HL-60 (cell line): ENCODE measurements at regions not wholly inside any gene's neighbourhood (a gene's known extent, or its start where the extent isn't known, plus 50 kb on each side); places are given as distances from the start of the nearest gene placed in this dataset.

Experiments used
- DNase-seq, 2 experiments: peaks; one replicate each; pipeline ENCODE4 v3.0.0-alpha.2; 2010 to 2020; ENCODE audit warnings: low read depth in 1 of 2, low spot score in 1 of 2
- H3K27ac ChIP-seq: fragments of 250-450 bp; sonication (Bioruptor Pico); replicated peaks from 2 replicates; pipeline ENCODE4 v1.5.1; 2020; ENCODE audit warnings: mild to moderate bottlenecking, moderate library complexity
- H3K27me3 ChIP-seq: fragments of 250-450 bp; sonication (Bioruptor Pico); 2 replicates; pipeline ENCODE4 v1.5.1; 2021; ENCODE audit warnings: mild to moderate bottlenecking, moderate library complexity; ENCODE audit not compliant: insufficient read depth, poor library complexity, severe bottlenecking
- H3K4me3 ChIP-seq: replicated peaks from 2 replicates; pipeline ENCODE4 v1.5.1; 2011; ENCODE audit warnings: mild to moderate bottlenecking, control low read depth, low read length; ENCODE audit not compliant: insufficient read depth
- GABPA ChIP-seq: IDR thresholded peaks from 2 replicates; pipeline ENCODE4 v1.6.1; 2012; ENCODE audit warnings: low read depth
- POLR2AphosphoS5 ChIP-seq: IDR thresholded peaks from 2 replicates; pipeline ENCODE4 v1.6.1; 2012; ENCODE audit warnings: low read depth
- SPI1 ChIP-seq: IDR thresholded peaks from 2 replicates; pipeline ENCODE4 v1.6.1; 2012; ENCODE audit warnings: low read depth, mild to moderate bottlenecking, borderline replicate concordance
- TF ChIP-seq, protein P1 (sequence below): IDR thresholded peaks from 2 replicates; pipeline ENCODE4 v1.6.1; 2012; ENCODE audit warnings: low read depth; ENCODE audit not compliant: insufficient replicate concordance
- TF ChIP-seq, protein P2 (sequence below): IDR thresholded peaks from one replicate; pipeline ENCODE4 v1.5.1; 2011; ENCODE audit warnings: low read length, control low read depth, inconsistent platforms; ENCODE audit not compliant: insufficient read depth

DNA sequence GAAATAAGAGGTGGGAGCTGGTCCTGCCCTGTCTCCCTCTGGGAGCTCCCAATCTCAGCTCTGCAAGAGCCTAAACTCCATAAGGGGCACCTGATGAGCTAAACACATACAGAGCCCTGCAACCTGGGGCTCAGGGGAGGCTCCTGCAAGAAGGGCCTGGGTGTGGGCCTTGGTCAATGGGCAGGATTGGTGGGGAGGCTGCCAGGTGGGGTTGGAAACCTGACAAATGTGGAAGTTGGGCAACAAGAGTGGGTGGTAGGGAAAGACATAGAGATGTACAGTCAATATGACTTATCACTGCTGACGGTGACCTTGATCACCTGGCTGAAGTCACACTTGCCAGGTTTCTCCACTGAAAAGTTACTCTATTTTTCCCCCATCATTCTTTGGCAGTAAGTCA lies 209.9 kb downstream of the TTC32 start:
- TF ChIP-seq GABPA (no peak), POLR2AphosphoS5 (no peak), SPI1 (no peak)
- TF ChIP-seq, protein P1, sequence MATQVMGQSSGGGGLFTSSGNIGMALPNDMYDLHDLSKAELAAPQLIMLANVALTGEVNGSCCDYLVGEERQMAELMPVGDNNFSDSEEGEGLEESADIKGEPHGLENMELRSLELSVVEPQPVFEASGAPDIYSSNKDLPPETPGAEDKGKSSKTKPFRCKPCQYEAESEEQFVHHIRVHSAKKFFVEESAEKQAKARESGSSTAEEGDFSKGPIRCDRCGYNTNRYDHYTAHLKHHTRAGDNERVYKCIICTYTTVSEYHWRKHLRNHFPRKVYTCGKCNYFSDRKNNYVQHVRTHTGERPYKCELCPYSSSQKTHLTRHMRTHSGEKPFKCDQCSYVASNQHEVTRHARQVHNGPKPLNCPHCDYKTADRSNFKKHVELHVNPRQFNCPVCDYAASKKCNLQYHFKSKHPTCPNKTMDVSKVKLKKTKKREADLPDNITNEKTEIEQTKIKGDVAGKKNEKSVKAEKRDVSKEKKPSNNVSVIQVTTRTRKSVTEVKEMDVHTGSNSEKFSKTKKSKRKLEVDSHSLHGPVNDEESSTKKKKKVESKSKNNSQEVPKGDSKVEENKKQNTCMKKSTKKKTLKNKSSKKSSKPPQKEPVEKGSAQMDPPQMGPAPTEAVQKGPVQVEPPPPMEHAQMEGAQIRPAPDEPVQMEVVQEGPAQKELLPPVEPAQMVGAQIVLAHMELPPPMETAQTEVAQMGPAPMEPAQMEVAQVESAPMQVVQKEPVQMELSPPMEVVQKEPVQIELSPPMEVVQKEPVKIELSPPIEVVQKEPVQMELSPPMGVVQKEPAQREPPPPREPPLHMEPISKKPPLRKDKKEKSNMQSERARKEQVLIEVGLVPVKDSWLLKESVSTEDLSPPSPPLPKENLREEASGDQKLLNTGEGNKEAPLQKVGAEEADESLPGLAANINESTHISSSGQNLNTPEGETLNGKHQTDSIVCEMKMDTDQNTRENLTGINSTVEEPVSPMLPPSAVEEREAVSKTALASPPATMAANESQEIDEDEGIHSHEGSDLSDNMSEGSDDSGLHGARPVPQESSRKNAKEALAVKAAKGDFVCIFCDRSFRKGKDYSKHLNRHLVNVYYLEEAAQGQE = no peak
- TF ChIP-seq, protein P2, sequence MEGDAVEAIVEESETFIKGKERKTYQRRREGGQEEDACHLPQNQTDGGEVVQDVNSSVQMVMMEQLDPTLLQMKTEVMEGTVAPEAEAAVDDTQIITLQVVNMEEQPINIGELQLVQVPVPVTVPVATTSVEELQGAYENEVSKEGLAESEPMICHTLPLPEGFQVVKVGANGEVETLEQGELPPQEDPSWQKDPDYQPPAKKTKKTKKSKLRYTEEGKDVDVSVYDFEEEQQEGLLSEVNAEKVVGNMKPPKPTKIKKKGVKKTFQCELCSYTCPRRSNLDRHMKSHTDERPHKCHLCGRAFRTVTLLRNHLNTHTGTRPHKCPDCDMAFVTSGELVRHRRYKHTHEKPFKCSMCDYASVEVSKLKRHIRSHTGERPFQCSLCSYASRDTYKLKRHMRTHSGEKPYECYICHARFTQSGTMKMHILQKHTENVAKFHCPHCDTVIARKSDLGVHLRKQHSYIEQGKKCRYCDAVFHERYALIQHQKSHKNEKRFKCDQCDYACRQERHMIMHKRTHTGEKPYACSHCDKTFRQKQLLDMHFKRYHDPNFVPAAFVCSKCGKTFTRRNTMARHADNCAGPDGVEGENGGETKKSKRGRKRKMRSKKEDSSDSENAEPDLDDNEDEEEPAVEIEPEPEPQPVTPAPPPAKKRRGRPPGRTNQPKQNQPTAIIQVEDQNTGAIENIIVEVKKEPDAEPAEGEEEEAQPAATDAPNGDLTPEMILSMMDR = no peak

DNA sequence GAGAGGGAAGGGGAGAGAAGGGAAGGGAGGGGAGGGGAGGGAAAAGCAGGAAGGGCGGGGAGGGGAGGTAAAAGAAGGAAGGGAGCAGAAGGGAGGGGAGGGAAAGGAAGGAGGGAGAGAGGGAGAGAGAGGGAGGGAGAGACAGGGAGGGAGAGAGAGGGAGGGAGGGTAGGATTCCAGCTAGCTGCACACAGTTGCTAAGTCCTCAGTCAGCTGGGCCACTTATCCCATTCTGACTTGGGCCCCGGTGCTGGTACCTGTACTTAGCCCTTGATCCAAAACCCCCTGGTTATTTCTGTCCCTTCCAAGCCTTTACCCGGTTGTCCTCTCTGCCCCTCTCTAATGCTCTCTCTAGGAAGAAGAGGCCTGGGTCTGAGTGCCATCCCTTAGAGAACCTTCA lies 211.4 kb downstream of the TTC32 start:
- H3K27me3 ChIP-seq = no peaks in the 10 kb centered on the region
- no peak overlapping the region for H3K4me3 ChIP-seq
- no peak overlapping the region for H3K27ac ChIP-seq
- DNase-seq = no peak
- no peak for TF ChIP-seq GABPA

More for the DNA sequence above, 209.9 kb downstream of the TTC32 start:
- no peak overlapping the region for H3K4me3 ChIP-seq
- no peaks in the 10 kb centered on the region for H3K27me3 ChIP-seq
- no peak for DNase-seq
- no peak overlapping the region for H3K27ac ChIP-seq

DNA sequence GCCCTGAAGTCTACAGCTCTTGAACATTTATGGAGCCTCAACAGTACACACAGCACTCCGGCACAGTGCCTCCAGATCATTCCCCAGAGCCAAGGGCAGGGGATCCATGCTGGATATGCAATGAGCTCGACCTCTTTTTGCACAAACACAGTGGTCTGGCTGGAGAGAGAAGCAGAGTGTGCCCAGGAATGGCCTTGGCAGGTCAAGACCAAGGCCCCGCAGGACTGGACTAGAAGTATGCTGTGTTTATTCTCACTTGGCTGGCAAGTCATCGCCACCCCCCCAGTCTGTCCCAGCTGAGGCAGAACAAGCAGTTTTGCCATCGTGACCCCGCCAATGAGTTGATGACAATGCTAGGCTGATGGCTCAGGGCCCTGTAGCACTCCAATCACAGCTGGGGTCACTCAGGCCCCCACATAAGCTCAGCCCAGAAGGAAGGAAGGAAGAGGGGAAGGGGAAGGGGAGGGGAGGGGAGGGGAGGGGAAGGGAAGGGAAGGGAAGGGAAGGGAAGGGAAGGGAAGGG lies 212.1 kb downstream of the TTC32 start:
- DNase-seq = no peak
- Histone ChIP-seq H3K27ac (no peak overlapping the region), H3K27me3 (no peaks in the 10 kb centered on the region), H3K4me3 (no peak overlapping the region)
- TF ChIP-seq, protein P2 = no peak
- TF ChIP-seq, protein P1 = no peak
- TF ChIP-seq SPI1 = no peak
- TF ChIP-seq POLR2AphosphoS5 = no peak
- TF ChIP-seq GABPA = no peak

DNA sequence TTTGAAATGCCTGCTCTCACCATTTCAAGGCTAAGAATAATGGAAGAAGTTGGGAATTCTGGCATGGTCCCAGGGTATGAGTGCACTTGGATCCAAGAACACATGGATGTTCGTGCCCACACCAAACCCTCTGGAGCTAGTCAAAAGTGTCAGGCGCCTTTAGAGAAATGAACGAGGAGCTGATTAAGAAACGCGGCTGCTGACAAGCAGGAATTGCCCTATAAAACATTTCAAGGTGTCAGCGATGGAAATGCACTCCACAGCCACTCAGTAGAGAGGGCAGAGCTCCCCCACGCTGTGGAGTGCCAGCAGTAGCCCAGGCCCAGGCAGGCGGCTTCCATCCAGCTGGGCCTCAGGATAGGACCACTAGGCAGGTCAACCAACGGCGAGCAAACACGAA lies 213.7 kb downstream of the TTC32 start:
- Histone ChIP-seq H3K27ac (no peak overlapping the region), H3K27me3 (no peaks in the 10 kb centered on the region), H3K4me3 (no peak overlapping the region)
- TF ChIP-seq SPI1 (no peak), GABPA (no peak), POLR2AphosphoS5 (no peak)
- TF ChIP-seq, protein P1 = no peak
- TF ChIP-seq, protein P2 = no peak
- no peak for DNase-seq
